B cell (primary cell): ENCODE measurements at regions not wholly inside any gene's neighbourhood (a gene's known extent, or its start where the extent isn't known, plus 50 kb on each side); places are given as distances from the start of the nearest gene placed in this dataset.

Experiments used
- ATAC-seq: fragments of 200-7000 bp; cut with Tn5 transposase; one replicate; pipeline ENCODE4 v1.10.0; 2021; ENCODE audit warnings: low read depth, mild to moderate bottlenecking, moderate number of reproducible peaks, moderate library complexity
- CTCF ChIA-PET: fragments of 350-600 bp; sonication (Branson Sonifier 250); formaldehyde crosslinking; loops from one replicate; lab custom pipeline; 2021; ENCODE audit warnings: antibody characterized with exemption, inconsistent platforms; lab: Charles Lee
- POLR2A ChIA-PET: fragments of 350-600 bp; sonication (Branson Sonifier 250); formaldehyde crosslinking; loops from one replicate; lab custom pipeline; 2021; ENCODE audit warnings: antibody characterized with exemption; lab: Charles Lee
- DNase-seq: peaks from one replicate; pipeline ENCODE4 v3.0.0; 2013
- H2AFZ ChIP-seq: 2 replicates; pipeline ENCODE4 v1.6.1; 2012; ENCODE audit warnings: mild to moderate bottlenecking, low read depth, low read length; ENCODE audit not compliant: insufficient read depth, poor library complexity, severe bottlenecking
- H3K27ac ChIP-seq, 2 donors: 1 replicate in 1 of 2; 2 replicates in 1 of 2; pipeline ENCODE4 v1.5.1; 2012 to 2013; ENCODE audit warnings: low read length in 2 of 2, mild to moderate bottlenecking in 2 of 2, moderate library complexity in 1 of 2
- H3K27me3 ChIP-seq, 4 experiments: fragments of 200-600 bp in 1 of 4; sonication (generic) in 1 of 4; replicated peaks in 1 of 4; 1 replicate in 2 of 4; 2 replicates in 2 of 4; pipeline versions ENCODE4 v1.6.1 to v1.7.0; 2013 to 2016; ENCODE audit warnings: low read length in 3 of 4, mild to moderate bottlenecking in 2 of 4, mixed read lengths in 1 of 4, moderate library complexity in 1 of 4; ENCODE audit not compliant: insufficient read depth in 4 of 4, control insufficient read depth in 3 of 4; ENCODE audit errors: control extremely low read depth in 1 of 4
- H3K36me3 ChIP-seq, 2 experiments: replicated peaks in 1 of 2; 1 replicate in 1 of 2; 2 replicates in 1 of 2; pipeline versions ENCODE4 v1.6.1 to v1.7.1; 2013; ENCODE audit warnings: low read length in 1 of 2; ENCODE audit not compliant: insufficient read depth in 2 of 2, control insufficient read depth in 1 of 2; ENCODE audit errors: control extremely low read depth in 1 of 2, extremely low read depth in 1 of 2
- H3K4me1 ChIP-seq, 2 donors: fragments of 200-600 bp in 1 of 2; sonication (generic) in 1 of 2; 1 replicate in 1 of 2; 2 replicates in 1 of 2; pipeline versions ENCODE4 v1.5.1 to v1.6.1; 2013 to 2017; ENCODE audit warnings: low read length in 2 of 2; ENCODE audit not compliant: control insufficient read depth in 2 of 2, insufficient read depth in 2 of 2
- H3K4me2 ChIP-seq: replicated peaks from 2 replicates; pipeline ENCODE3; 2012; ENCODE audit warnings: mild to moderate bottlenecking, low read depth, low read length; ENCODE audit not compliant: poor library complexity, severe bottlenecking
- H3K4me3 ChIP-seq, 5 experiments: fragments of 200-600 bp in 1 of 5; sonication (generic) in 1 of 5; 1 replicate in 3 of 5; 2 replicates in 2 of 5; pipeline versions ENCODE4 v1.5.1 to v1.7.0; 2011 to 2016; ENCODE audit warnings: low read length in 4 of 5, mild to moderate bottlenecking in 4 of 5, low read depth in 2 of 5, control low read depth in 1 of 5, moderate library complexity in 1 of 5; ENCODE audit not compliant: insufficient read depth in 1 of 5; ENCODE audit errors: control extremely low read depth in 1 of 5, extremely low read depth in 1 of 5
- H3K79me2 ChIP-seq: fragments of 200-600 bp; sonication (generic); one replicate; pipeline ENCODE4 v1.6.0; 2016; ENCODE audit warnings: low read length; ENCODE audit not compliant: control insufficient read depth, insufficient read depth
- H3K9ac ChIP-seq: fragments of 200-600 bp; sonication (generic); 2 replicates; pipeline ENCODE4 v1.6.1; 2017; ENCODE audit warnings: mild to moderate bottlenecking, low read length, moderate library complexity
- H3K9me3 ChIP-seq, 3 donors: one replicate each; pipeline versions ENCODE4 v1.6.1 to v1.7.1; 2013; ENCODE audit warnings: low read length in 2 of 3; ENCODE audit not compliant: control insufficient read depth in 2 of 3, insufficient read depth in 1 of 3; ENCODE audit errors: control extremely low read depth in 1 of 3
- H4K20me1 ChIP-seq: 2 replicates; pipeline ENCODE4 v1.6.0; 2012; ENCODE audit warnings: mild to moderate bottlenecking, low read length; ENCODE audit not compliant: insufficient read depth, control insufficient read depth, poor library complexity, severe bottlenecking
- H3K27ac Mint-ChIP-seq: one replicate; pipeline ENCODE4 v1.8.0; 2021; ENCODE audit warnings: mixed read lengths
- H3K27me3 Mint-ChIP-seq: one replicate; pipeline ENCODE4 v1.8.0; 2021; ENCODE audit warnings: mixed read lengths
- H3K4me1 Mint-ChIP-seq: one replicate; pipeline ENCODE4 v1.8.0; 2021; ENCODE audit warnings: mixed read lengths
- H3K4me3 Mint-ChIP-seq: one replicate; pipeline ENCODE4 v1.8.0; 2021; ENCODE audit warnings: mixed read lengths
- H3K9me3 Mint-ChIP-seq: one replicate; pipeline ENCODE4 v1.8.0; 2022; ENCODE audit warnings: mixed read lengths; ENCODE audit not compliant: insufficient read depth
- CTCF ChIP-seq: fragments of 200-600 bp; IDR thresholded peaks from one replicate; pipeline ENCODE4 v1.8.0; 2022; ENCODE audit warnings: antibody characterized with exemption, mild to moderate bottlenecking
- EZH2 ChIP-seq: IDR thresholded peaks from 2 replicates; pipeline ENCODE4 v1.6.1; 2012; ENCODE audit warnings: borderline replicate concordance, low read depth, mild to moderate bottlenecking, moderate library complexity, low read length; ENCODE audit not compliant: insufficient read depth, poor library complexity, severe bottlenecking
- WGBS: methylation state at CpG from one replicate; pipeline ENCODE4 v1.1.5; 2013; ENCODE audit warnings: missing lambda C conversion rate; ENCODE audit not compliant: insufficient coverage; 5-methylcytosine and 5-hydroxymethylcytosine counted together
- intact Hi-C: fragments of 100-400 bp; cut with micrococcal nuclease; formaldehyde crosslinking; loops from one replicate; pipeline ENCODE4 v1.10.0; 2022

GRCh38 chr18:77366720-77367641 is 117.3 kb downstream of the GALR1 start:
- ChIA-PET CTCF (no interaction called here), POLR2A (no interaction called here)
- Mint-ChIP-seq H3K4me1 (no peaks in the 10 kb centered on the region), H3K27ac (no peak overlapping the region), H3K27me3 (peaks cover 14% of the 10 kb centered on the region), H3K4me3 (no peak overlapping the region), H3K9me3 (peaks cover 11% of the 10 kb centered on the region)
- TF ChIP-seq EZH2 (no peak), CTCF (no peak)
- H4K20me1 ChIP-seq: no peaks in the 10 kb centered on the region
- 59% methylated on average over 23 of the region's 27 CpGs for WGBS
- no peak overlapping the region for H3K27ac ChIP-seq
- no peaks in the 10 kb centered on the region for H3K79me2 ChIP-seq
- H2AFZ ChIP-seq: no peak overlapping the region
- intact Hi-C loops: no loop called here
- H3K36me3 ChIP-seq: no peaks in the 10 kb centered on the region
- H3K27me3 ChIP-seq: no peaks in the 10 kb centered on the region
- ATAC-seq: no peak
- H3K4me3 ChIP-seq: no peak overlapping the region
- no peak overlapping the region for H3K4me2 ChIP-seq
- no peaks in the 10 kb centered on the region for H3K4me1 ChIP-seq
- H3K9me3 ChIP-seq: peaks cover 0 to 12% (median 7%) of the 10 kb centered on the region in 3 donors
- DNase-seq: no peak
- H3K9ac ChIP-seq: no peak overlapping the region

GRCh38 chr18:77369644-77370043 is 120.0 kb downstream of the GALR1 start:
- Histone ChIP-seq H3K79me2 (no peaks in the 10 kb centered on the region), H3K27me3 (no peaks in the 10 kb centered on the region), H3K36me3 (no peaks in the 10 kb centered on the region), H3K4me2 (no peak overlapping the region), H3K9me3 (peaks cover 0 to 12% (median 0%) of the 10 kb centered on the region in 3 donors), H4K20me1 (no peaks in the 10 kb centered on the region), H2AFZ (no peak overlapping the region), H3K9ac (no peak overlapping the region), H3K4me1 (no peaks in the 10 kb centered on the region), H3K27ac (no peak overlapping the region), H3K4me3 (no peak overlapping the region)
- POLR2A ChIA-PET: no interaction called here
- H3K9me3 Mint-ChIP-seq: no peaks in the 10 kb centered on the region
- intact Hi-C loops: no loop called here
- no CpG with 5 or more reads among the region's 2 CpGs for WGBS
- peaks cover 18% of the 10 kb centered on the region for H3K27me3 Mint-ChIP-seq
- DNase-seq (no peak), ATAC-seq (no peak)
- no peaks in the 10 kb centered on the region for H3K4me1 Mint-ChIP-seq
- no peak overlapping the region for H3K4me3 Mint-ChIP-seq
- CTCF ChIA-PET: no interaction called here
- no peak for TF ChIP-seq CTCF
- TF ChIP-seq EZH2: no peak
- no peak overlapping the region for H3K27ac Mint-ChIP-seq
